SK-N-SH treated with all-trans-retinoic acid at 6 μM for 48 hours (cell line): ENCODE measurements at regions not wholly inside any gene's neighbourhood (a gene's known extent, or its start where the extent isn't known, plus 50 kb on each side); places are given as distances from the start of the nearest gene placed in this dataset.

Source experiments
- ATAC-seq: fragments of 200-7000 bp; cut with Tn5 transposase; 3 replicates; pipeline ENCODE4 v1.9.1; 2020; ENCODE audit warnings: mild to moderate bottlenecking, moderate library complexity
- ARNTL ChIP-seq: fragments of 450-650 bp; formaldehyde crosslinking; IDR thresholded peaks from 2 replicates; pipeline ENCODE4 v1.5.0; 2020; ENCODE audit warnings: low read depth, mild to moderate bottlenecking, moderate library complexity, borderline replicate concordance
- BACH2 ChIP-seq: fragments of 250-450 bp; sonication (Bioruptor Pico); IDR thresholded peaks from 2 replicates; pipeline ENCODE4 v1.9.0; 2021; ENCODE audit warnings: mild to moderate bottlenecking, borderline replicate concordance
- CREB5 ChIP-seq: fragments of 250-450 bp; sonication (Bioruptor Pico); IDR thresholded peaks from 2 replicates; pipeline ENCODE4 v1.5.1; 2020; ENCODE audit warnings: low read depth, mild to moderate bottlenecking, moderate library complexity
- CSDC2 ChIP-seq: fragments of 250-450 bp; sonication (Bioruptor Pico); IDR thresholded peaks from 2 replicates; pipeline ENCODE4 v1.5.0; 2020; ENCODE audit warnings: mild to moderate bottlenecking, moderate library complexity
- CSRNP3 ChIP-seq: fragments of 250-450 bp; sonication (Bioruptor Pico); IDR thresholded peaks from 2 replicates; pipeline ENCODE4 v1.5.1; 2021; ENCODE audit warnings: mild to moderate bottlenecking, moderate library complexity
- ESRRG ChIP-seq: fragments of 250-450 bp; sonication (Bioruptor Pico); IDR thresholded peaks from 2 replicates; pipeline ENCODE4 v1.6.1; 2021; ENCODE audit warnings: mild to moderate bottlenecking
- GLIS3 ChIP-seq: fragments of 250-450 bp; sonication (Bioruptor Pico); IDR thresholded peaks from 2 replicates; pipeline ENCODE4 v1.5.0; 2020; ENCODE audit warnings: mild to moderate bottlenecking, moderate library complexity
- ISL1 ChIP-seq: fragments of 250-450 bp; sonication (Bioruptor Pico); IDR thresholded peaks from 2 replicates; pipeline ENCODE4 v2.1.2; 2022; ENCODE audit warnings: mild to moderate bottlenecking, moderate library complexity
- OSR1 ChIP-seq: fragments of 250-450 bp; sonication (Bioruptor Pico); IDR thresholded peaks from 2 replicates; pipeline ENCODE4 v1.8.0; 2022; ENCODE audit warnings: moderate library complexity, mild to moderate bottlenecking, inconsistent platforms
- POU6F1 ChIP-seq: fragments of 250-450 bp; sonication (Bioruptor Pico); IDR thresholded peaks from 2 replicates; pipeline ENCODE4 v1.8.0; 2021; ENCODE audit warnings: low read depth, mild to moderate bottlenecking, moderate library complexity, borderline replicate concordance
- PPARA ChIP-seq: fragments of 250-450 bp; sonication (Bioruptor Pico); IDR thresholded peaks from 2 replicates; pipeline ENCODE4 v1.5.0; 2020; ENCODE audit warnings: mild to moderate bottlenecking, borderline replicate concordance
- RARB ChIP-seq: fragments of 250-450 bp; sonication (Bioruptor Pico); IDR thresholded peaks from 2 replicates; pipeline ENCODE4 v1.8.0; 2021; ENCODE audit warnings: mild to moderate bottlenecking, moderate library complexity
- SNAI2 ChIP-seq: fragments of 250-450 bp; sonication (Bioruptor Pico); IDR thresholded peaks from 2 replicates; pipeline ENCODE4 v1.5.0; 2020; ENCODE audit warnings: mild to moderate bottlenecking, moderate library complexity
- TCF4 ChIP-seq: fragments of 250-450 bp; sonication (Bioruptor Pico); IDR thresholded peaks from 2 replicates; pipeline ENCODE4 v1.8.0; 2021; ENCODE audit warnings: mild to moderate bottlenecking, moderate library complexity, borderline replicate concordance
- TOX ChIP-seq: fragments of 250-450 bp; sonication (Bioruptor Pico); IDR thresholded peaks from 2 replicates; pipeline ENCODE4 v1.8.0; 2021; ENCODE audit warnings: mild to moderate bottlenecking, moderate library complexity, borderline replicate concordance
- TSHZ2 ChIP-seq: fragments of 250-450 bp; sonication (Bioruptor Pico); IDR thresholded peaks from 2 replicates; pipeline ENCODE4 v1.5.0; 2020; ENCODE audit warnings: mild to moderate bottlenecking, moderate library complexity
- ZFP3 ChIP-seq: fragments of 250-450 bp; sonication (Bioruptor Pico); IDR thresholded peaks from 2 replicates; pipeline ENCODE4 v1.5.0; 2020; ENCODE audit warnings: mild to moderate bottlenecking, moderate library complexity
- ZNF565 ChIP-seq: fragments of 450-650 bp; formaldehyde crosslinking; conservative IDR thresholded peaks from 2 replicates; pipeline ENCODE4 v1.5.0; 2020; ENCODE audit warnings: low read depth, mild to moderate bottlenecking, moderate library complexity
- ZNF70 ChIP-seq: fragments of 450-650 bp; formaldehyde crosslinking; IDR thresholded peaks from 2 replicates; pipeline ENCODE4 v1.5.0; 2020; ENCODE audit warnings: mild to moderate bottlenecking, moderate library complexity
- ZNF8 ChIP-seq: fragments of 450-650 bp; formaldehyde crosslinking; IDR thresholded peaks from 2 replicates; pipeline ENCODE4 v1.5.0; 2020; ENCODE audit warnings: mild to moderate bottlenecking, moderate library complexity

GRCh38 chr2:37501113-37501512 is 156.7 kb downstream of the QPCT start (continued):
- no peak for TF ChIP-seq POU6F1 (CRISPR knock-in tag)
- TF ChIP-seq PPARA (CRISPR knock-in tag), result no peak
- no peak for TF ChIP-seq ESRRG
- no peak for TF ChIP-seq ZNF8 (CRISPR knock-in tag)

- TF ChIP-seq TSHZ2 (CRISPR knock-in tag) (peak; percentile 83; the same call in 1 of the 2 replicates), CSRNP3 (CRISPR knock-in tag) (0 out of 2 replicates have a peak, but pooled peaks have one; percentile 55), SNAI2 (no peak), TCF4 (CRISPR knock-in tag) (peak; percentile 77; the same call in 1 of the 2 replicates), ZNF70 (CRISPR knock-in tag) (no peak), ISL1 (CRISPR knock-in tag) (peak; percentile 74), CREB5 (CRISPR knock-in tag) (peak; percentile 52; the same call in 1 of the 2 replicates)
- TF ChIP-seq, all 23 proteins: peak for 5
- ATAC-seq, result peak; percentile 90
Observed at GRCh38 chr2:37506407-37507050, 162.1 kb downstream of the QPCT start.

- peak; percentile 18 for ATAC-seq
- TF ChIP-seq TSHZ2 (CRISPR knock-in tag) (no peak), ZNF70 (CRISPR knock-in tag) (no peak), CSRNP3 (CRISPR knock-in tag) (no peak)
Observed at GRCh38 chr2:37507051-37507410, 162.6 kb downstream of the QPCT start.

- TF ChIP-seq OSR1 (CRISPR knock-in tag), result no peak
- TF ChIP-seq ZNF565, result no peak
- no peak for TF ChIP-seq PPARA (CRISPR knock-in tag)
- TF ChIP-seq TOX (CRISPR knock-in tag), result no peak
- no peak for TF ChIP-seq GLIS3 (CRISPR knock-in tag)
- no peak for TF ChIP-seq BACH2 (CRISPR knock-in tag)
- no peak for TF ChIP-seq ARNTL (CRISPR knock-in tag)
- no peak for TF ChIP-seq ZFP3 (CRISPR knock-in tag)
- TF ChIP-seq ZNF8 (CRISPR knock-in tag), result no peak
- no peak for TF ChIP-seq SNAI2
- TF ChIP-seq RARB (CRISPR knock-in tag), result no peak
- no peak for TF ChIP-seq CSDC2 (CRISPR knock-in tag)
- no peak for ATAC-seq
Observed at GRCh38 chr2:37507703-37508102, 163.3 kb downstream of the QPCT start.
